Tibial artery (tissue), 4 donors: ENCODE measurements at regions not wholly inside any gene's neighbourhood (a gene's known extent, or its start where the extent isn't known, plus 50 kb on each side); places are given as distances from the start of the nearest gene placed in this dataset.

Experiments
- DNase-seq, 2 donors: peaks; one replicate each; pipeline ENCODE4 v3.0.0-alpha.2; 2019
- H3K27ac ChIP-seq, 2 donors: fragments of 200-600 bp; sonication (generic) in 1 of 2; 1 replicate in 1 of 2; 2 replicates in 1 of 2; pipeline ENCODE4 v1.5.1; 2018 to 2019; ENCODE audit warnings: mild to moderate bottlenecking in 1 of 2
- H3K27me3 ChIP-seq, 2 donors: fragments of 200-600 bp; sonication (generic) in 1 of 2; one replicate each; pipeline versions ENCODE4 v1.5.1 to v1.6.0; 2016 to 2019
- H3K36me3 ChIP-seq, 3 donors: fragments of 200-600 bp; sonication (generic) in 2 of 3; one replicate each; pipeline ENCODE4 v1.5.1; 2016 to 2019; ENCODE audit warnings: mild to moderate bottlenecking in 2 of 3
- H3K4me1 ChIP-seq, 4 donors: fragments of 200-600 bp; sonication (generic) in 2 of 4; 1 replicate in 3 of 4; 2 replicates in 1 of 4; pipeline ENCODE4 v1.5.1; 2016 to 2019
- H3K4me3 ChIP-seq, 2 donors: fragments of 200-600 bp; sonication (generic) in 1 of 2; 1 replicate in 1 of 2; 2 replicates in 1 of 2; pipeline ENCODE4 v1.5.1; 2018 to 2019; ENCODE audit warnings: mild to moderate bottlenecking in 2 of 2
- H3K9me3 ChIP-seq, 3 donors: fragments of 200-600 bp; sonication (generic) in 1 of 3; one replicate each; pipeline ENCODE4 v1.5.1; 2016 to 2019
- CTCF ChIP-seq, 2 experiments: fragments of 200-600 bp in 1 of 2; fragments of 450-650 bp in 1 of 2; IDR thresholded peaks; one replicate each; pipeline ENCODE4 v1.5.1; 2017 to 2019; ENCODE audit warnings: antibody characterized with exemption in 2 of 2, mild to moderate bottlenecking in 1 of 2, moderate library complexity in 1 of 2
- intact Hi-C: fragments of 100-400 bp; cut with DNase I; formaldehyde crosslinking; loops from one replicate; pipeline ENCODE4 v1.15.0; 2023; ENCODE audit warnings: low total_unique reads

DNA sequence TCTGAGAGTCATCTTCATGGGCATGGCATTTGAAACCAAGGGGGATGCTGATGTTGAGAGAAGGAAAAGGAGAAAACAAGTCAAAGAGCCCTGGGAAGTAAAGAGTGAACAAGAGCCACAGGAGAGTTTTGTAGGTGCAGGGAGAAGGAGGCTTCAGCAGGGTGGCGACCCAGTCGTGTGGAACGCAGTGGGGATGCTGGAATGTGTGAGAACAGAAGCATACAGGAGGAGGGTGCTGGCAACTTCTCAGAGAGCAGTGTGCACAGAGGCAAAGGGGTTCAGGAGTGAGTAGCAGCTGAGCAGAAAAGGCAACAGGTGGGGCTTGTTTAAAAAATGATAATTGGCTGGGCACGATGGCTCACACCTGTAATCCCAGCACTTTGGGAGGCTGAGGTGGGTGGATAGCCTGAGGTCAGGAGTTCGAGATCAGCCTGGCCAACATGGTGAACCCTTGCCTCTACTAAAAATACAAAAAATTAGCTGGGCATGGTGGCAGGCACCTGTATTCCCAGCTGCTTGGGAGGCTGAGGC is 75.8 kb upstream of the PLET1 start:
- intact Hi-C loops, result no loop called here
- Histone ChIP-seq H3K36me3 (no peaks in the 10 kb centered on the region), H3K9me3 (no peaks in the 10 kb centered on the region), H3K4me3 (no peak overlapping the region), H3K27ac (no peak overlapping the region), H3K4me1 (no peaks in the 10 kb centered on the region), H3K27me3 (no peaks in the 10 kb centered on the region)
- TF ChIP-seq CTCF (IDR thresholded peaks at IDR 0.05), result no peak
- DNase-seq, result no peak

- no peaks in the 10 kb centered on the region for H3K27me3 ChIP-seq
- H3K4me1 ChIP-seq, result peaks cover 0 to 15% (median 7%) of the 10 kb centered on the region in 4 donors
- H3K4me3 ChIP-seq, result no peak overlapping the region
- TF ChIP-seq CTCF (IDR thresholded peaks at IDR 0.05), result no peak
- H3K27ac ChIP-seq, result no peak overlapping the region
- no peaks in the 10 kb centered on the region for H3K9me3 ChIP-seq
- DNase-seq, result no peak
- intact Hi-C loops, result no loop called here
- H3K36me3 ChIP-seq, result no peaks in the 10 kb centered on the region
Measured at GRCh38 chr11:112339566-112339965, 78.9 kb upstream of the PLET1 start.

DNA sequence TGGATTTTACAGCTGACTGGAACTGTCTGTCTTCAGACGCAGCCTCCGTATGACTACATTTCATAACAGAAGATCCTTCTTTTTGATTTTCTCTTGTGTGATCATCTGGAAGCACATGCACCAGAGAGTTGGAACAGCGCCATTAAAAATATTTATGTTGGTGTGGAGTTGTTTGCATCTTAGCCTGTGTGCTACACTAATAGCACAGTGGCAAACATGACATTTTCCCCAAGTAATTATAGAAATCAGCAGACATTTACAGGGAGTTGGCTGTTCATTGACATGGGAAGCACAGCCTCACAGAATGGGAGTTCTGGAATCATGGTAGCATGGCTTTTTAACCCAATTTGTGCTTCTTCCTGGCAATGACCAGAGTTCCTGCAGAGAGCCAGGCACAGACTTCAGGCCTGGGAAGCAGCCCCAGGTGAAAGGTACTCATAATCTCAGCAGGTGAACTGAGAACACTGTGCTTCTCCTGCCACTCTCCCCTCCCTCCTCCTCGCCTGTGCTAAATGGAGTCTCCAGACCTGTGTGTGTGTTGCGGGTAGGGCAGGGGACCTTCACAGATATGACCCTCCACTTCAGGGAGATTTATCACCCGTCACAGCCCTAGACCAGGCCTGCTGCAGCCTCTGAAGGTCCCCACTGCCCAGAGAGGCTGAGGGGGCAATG is 82.8 kb upstream of the PLET1 start:
- H3K4me3 ChIP-seq, result no peak overlapping the region
- H3K36me3 ChIP-seq, result no peaks in the 10 kb centered on the region
- no peak for DNase-seq
- H3K9me3 ChIP-seq, result no peaks in the 10 kb centered on the region
- no peaks in the 10 kb centered on the region for H3K27me3 ChIP-seq
- H3K4me1 ChIP-seq, result peaks cover 0 to 16% (median 7%) of the 10 kb centered on the region in 4 donors
- no peak overlapping the region for H3K27ac ChIP-seq
- intact Hi-C loops, result no loop called here
- TF ChIP-seq CTCF (IDR thresholded peaks at IDR 0.05), result no peak

DNA sequence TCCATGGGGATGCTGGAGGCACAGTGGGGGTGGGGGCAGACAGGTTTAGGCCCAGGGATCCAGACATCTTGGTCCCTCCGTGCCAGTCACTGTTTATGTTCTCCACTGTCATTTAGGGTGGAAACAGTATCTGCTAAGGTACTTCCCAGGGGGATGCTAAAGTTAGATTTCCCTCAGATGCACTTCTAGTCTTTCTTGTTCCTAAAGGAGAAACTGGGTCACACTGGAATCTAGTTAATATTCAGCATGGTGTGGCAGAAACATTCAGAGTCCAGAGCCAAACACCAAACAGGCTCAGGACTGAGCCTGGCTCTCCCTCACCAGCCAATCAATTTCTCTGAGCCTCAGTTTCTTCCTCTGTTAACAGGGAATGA is 83.4 kb upstream of the PLET1 start:
- Histone ChIP-seq H3K27me3 (no peaks in the 10 kb centered on the region), H3K27ac (no peak overlapping the region)
- intact Hi-C loops, result no loop called here

GRCh38 chr11:112345166-112345565 is 84.5 kb upstream of the PLET1 start:
- Histone ChIP-seq H3K27me3 (no peaks in the 10 kb centered on the region), H3K4me3 (no peak overlapping the region), H3K9me3 (no peaks in the 10 kb centered on the region), H3K4me1 (peaks cover 0 to 16% (median 7%) of the 10 kb centered on the region in 4 donors), H3K27ac (no peak overlapping the region), H3K36me3 (no peaks in the 10 kb centered on the region)
- TF ChIP-seq CTCF (IDR thresholded peaks at IDR 0.05), result no peak
- intact Hi-C loops, result no loop called here
- DNase-seq, result no peak

More for the DNA sequence above, 83.4 kb upstream of the PLET1 start:
- TF ChIP-seq CTCF (IDR thresholded peaks at IDR 0.05), result no peak
- H3K36me3 ChIP-seq, result no peaks in the 10 kb centered on the region
- no peaks in the 10 kb centered on the region for H3K9me3 ChIP-seq
- H3K4me3 ChIP-seq, result no peak overlapping the region
- no peak for DNase-seq
- H3K4me1 ChIP-seq, result peaks cover 0 to 16% (median 7%) of the 10 kb centered on the region in 4 donors
